C4-2B (cell line): ENCODE measurements at regions not wholly inside any gene's neighbourhood (a gene's known extent, or its start where the extent isn't known, plus 50 kb on each side); places are given as distances from the start of the nearest gene placed in this dataset.
"Not testable (repeated sequence)": the region's sequence is repeated elsewhere in the genome, so short reads cannot be mapped to it uniquely, and the experiment has no call there.

ENCODE experiments used
- ZFX ChIP-seq: fragments of 450-650 bp; IDR thresholded peaks from 2 replicates; pipeline ENCODE4 v1.6.1; 2017
- TF ChIP-seq, protein P1 (sequence below): fragments of 450-650 bp; conservative IDR thresholded peaks from 2 replicates; pipeline ENCODE4 v1.5.1; 2017; ENCODE audit warnings: mild to moderate bottlenecking

DNA sequence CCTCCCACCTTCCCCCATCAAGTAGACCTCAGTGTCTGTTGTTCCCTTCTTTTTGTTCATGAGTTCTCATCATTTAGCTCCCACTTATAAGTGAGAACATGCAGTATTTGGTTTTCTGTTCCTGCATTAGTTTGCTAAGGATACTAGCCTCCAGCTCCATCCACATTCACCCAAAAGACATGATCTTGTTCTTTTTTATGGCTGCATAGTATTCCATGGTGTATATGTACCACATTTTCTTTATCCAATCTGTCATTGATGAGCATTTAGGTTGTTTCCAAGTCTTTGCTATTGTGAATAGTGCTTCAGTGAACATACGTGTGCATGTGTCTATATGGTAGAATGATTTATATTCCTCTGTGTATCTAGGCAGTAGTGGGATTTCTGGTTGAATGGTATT is 306.5 kb downstream of the SFMBT2 start:
- TF ChIP-seq, protein P1, sequence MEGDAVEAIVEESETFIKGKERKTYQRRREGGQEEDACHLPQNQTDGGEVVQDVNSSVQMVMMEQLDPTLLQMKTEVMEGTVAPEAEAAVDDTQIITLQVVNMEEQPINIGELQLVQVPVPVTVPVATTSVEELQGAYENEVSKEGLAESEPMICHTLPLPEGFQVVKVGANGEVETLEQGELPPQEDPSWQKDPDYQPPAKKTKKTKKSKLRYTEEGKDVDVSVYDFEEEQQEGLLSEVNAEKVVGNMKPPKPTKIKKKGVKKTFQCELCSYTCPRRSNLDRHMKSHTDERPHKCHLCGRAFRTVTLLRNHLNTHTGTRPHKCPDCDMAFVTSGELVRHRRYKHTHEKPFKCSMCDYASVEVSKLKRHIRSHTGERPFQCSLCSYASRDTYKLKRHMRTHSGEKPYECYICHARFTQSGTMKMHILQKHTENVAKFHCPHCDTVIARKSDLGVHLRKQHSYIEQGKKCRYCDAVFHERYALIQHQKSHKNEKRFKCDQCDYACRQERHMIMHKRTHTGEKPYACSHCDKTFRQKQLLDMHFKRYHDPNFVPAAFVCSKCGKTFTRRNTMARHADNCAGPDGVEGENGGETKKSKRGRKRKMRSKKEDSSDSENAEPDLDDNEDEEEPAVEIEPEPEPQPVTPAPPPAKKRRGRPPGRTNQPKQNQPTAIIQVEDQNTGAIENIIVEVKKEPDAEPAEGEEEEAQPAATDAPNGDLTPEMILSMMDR, result not testable (repeated sequence)
- TF ChIP-seq ZFX, result not testable (repeated sequence)
